Right renal cortex interstitium (tissue), 3 donors: ENCODE measurements at regions not wholly inside any gene's neighbourhood (a gene's known extent, or its start where the extent isn't known, plus 50 kb on each side); places are given as distances from the start of the nearest gene placed in this dataset.
"Not testable (repeated sequence)": the region's sequence is repeated elsewhere in the genome, so short reads cannot be mapped to it uniquely, and the experiment has no call there.

Experiments used
- DNase-seq, 3 donors: peaks; one replicate each; pipeline ENCODE4 v3.0.0-alpha.2; 2013; ENCODE audit warnings: low read depth in 3 of 3, low spot score in 2 of 3

- DNase-seq = no peak
Measured at GRCh38 chr9:13943176-13943575, 370.8 kb downstream of the NFIB start.

GRCh38 chr9:13942695-13943094, 371.2 kb downstream of the NFIB start:
- no peak for DNase-seq

DNA sequence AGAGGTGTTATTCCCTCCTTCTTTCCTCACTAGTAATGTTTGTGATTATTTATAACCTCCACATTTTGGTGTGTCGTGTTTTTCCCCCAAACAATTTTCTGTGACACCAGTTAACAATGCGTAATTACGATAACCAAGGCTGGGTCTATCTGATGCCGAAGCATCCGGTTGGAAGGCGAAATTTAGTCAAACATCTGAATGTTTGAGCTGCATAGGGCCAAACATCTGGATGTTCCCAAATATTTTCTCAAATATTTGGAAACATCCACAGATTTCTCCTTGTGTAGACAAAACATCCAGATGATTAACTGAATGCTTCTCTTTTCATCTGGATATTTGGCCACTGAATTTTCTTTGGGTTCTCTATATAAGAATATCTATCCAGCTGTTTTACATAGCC, 371.7 kb downstream of the NFIB start:
- DNase-seq = no peak

- peak in 1 of 3 donors; percentile 24 for DNase-seq
Measured at GRCh38 chr9:13941714-13942113, 372.2 kb downstream of the NFIB start.

- DNase-seq = no peak
Measured at GRCh38 chr9:13939701-13940490, 374.0 kb downstream of the NFIB start.

DNA sequence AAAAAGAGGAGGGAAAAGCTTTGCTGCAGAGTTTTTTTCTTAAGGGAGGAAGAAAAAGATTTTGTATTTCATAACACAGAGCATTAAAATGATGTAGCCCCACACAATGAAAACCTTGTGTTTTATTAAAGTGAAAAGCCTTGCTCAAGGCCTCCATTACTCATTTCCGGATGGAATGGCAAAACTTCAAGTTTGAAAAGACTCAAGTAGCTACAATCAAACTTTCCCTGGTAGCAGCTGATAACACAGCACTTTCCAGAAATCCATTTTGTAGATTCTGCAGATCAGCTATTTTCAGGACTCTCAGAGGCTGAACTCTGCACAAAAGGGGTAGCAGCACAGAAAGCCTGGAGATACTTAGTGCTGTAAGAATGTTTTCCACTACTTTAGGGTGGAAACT, 374.8 kb downstream of the NFIB start:
- DNase-seq = no peak

DNA sequence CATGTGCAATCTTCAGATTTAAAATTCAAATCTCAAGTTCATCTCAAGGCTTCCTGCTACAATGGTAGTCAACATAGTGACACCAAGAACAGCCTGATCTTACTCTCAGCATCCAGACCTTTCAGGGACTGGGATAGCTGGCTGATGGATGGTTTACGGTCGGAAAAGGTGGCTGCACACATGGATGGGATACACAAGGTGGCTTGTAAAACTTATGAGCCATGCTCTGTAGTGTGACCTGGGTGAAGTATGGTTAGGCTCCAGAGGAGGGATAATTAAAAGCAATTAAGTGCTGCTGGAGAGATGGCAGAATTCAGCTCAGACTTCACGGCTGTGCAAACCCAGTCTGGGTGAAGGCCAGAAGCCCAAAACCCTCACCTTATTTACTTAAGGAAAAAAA, 379.5 kb downstream of the NFIB start:
- DNase-seq = peak in 2 of 3 donors; percentile 32 to 37

DNA sequence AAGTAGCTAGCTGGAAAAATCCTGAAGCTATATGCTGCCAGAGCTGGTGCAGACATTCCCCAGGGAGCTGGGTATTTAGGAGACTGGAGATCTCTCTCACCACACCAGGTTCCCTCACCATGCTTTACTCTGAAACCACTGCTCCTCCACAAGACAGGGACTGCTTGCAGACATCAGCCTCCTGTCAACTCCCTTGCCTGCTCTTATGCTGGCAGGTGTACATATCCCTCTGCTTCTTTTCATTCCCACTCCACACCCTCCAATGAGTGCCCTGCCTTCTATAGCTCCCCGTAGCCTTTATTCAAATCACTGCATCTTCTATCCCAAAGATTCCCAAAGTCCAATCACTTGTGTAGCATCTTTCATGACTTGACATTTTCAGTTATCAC, 380.7 kb downstream of the NFIB start:
- no peak for DNase-seq

GRCh38 chr9:13932528-13933267, 381.2 kb downstream of the NFIB start:
- DNase-seq = no peak

DNA sequence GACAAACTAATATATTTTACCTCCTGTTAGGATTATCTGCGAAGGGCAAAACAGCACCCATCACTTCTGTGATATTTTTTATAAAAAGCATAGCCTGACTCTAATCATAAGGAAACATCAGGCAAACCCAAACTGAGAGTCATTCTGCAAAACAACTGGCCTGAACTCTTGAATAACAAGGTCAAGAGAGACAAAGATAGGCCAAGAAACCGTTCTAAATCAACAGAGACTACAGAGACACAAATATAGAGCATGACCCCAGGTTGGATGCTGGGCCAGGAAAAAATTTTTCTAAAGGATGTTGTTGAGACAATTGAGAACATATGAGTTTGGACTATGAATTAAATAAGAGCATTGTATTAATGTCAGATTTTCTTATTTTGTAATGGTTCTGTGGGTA, 384.9 kb downstream of the NFIB start:
- DNase-seq = no peak

DNA sequence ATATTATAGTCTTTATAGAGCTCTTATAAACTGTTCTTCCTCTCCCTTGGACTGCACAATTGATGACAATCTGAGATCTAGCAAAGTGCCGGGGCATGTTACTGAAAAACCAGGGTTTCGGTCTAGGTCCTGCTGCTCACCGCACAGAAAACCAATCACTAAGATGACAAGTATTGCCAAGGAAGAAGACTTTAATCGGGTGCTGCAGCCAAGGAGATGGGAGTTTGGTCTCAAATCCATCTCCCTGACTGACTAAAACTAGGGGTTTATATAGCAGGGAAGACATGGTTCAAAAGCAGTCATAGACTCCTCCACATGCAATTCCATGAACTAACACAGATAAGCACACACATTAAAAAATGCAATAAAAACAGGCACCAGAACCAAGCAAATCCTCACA, 390.6 kb downstream of the NFIB start:
- DNase-seq = no peak

- DNase-seq = no peak
Measured at GRCh38 chr9:13920557-13920956, 393.4 kb downstream of the NFIB start.

GRCh38 chr9:13919401-13919800, 394.5 kb downstream of the NFIB start:
- DNase-seq = no peak

GRCh38 chr9:13917534-13917933, 396.4 kb downstream of the NFIB start:
- no peak for DNase-seq

- no peak for DNase-seq
Measured at GRCh38 chr9:13915591-13916301, 398.2 kb downstream of the NFIB start.

DNA sequence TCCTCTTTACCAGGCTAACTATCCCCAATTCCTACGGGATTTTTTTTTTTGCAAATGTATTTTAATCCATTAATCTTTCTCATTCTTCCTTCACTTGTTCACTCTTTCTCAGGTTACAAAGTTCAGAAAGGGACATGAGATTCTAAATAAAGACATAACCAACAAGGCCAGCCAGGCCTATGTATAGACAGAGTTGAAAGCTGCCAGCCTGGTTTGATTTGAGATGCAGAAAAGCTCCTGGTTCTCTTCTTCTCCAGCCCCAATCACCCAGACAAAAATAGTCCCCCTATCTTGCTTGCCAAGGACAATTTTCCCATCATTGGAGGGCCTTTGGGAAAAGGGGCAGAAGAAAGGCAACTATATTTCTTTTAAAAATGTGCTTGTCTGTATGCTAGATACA, 398.8 kb downstream of the NFIB start:
- DNase-seq = no peak

GRCh38 chr9:13911473-13911872, 402.5 kb downstream of the NFIB start:
- DNase-seq = no peak

DNA sequence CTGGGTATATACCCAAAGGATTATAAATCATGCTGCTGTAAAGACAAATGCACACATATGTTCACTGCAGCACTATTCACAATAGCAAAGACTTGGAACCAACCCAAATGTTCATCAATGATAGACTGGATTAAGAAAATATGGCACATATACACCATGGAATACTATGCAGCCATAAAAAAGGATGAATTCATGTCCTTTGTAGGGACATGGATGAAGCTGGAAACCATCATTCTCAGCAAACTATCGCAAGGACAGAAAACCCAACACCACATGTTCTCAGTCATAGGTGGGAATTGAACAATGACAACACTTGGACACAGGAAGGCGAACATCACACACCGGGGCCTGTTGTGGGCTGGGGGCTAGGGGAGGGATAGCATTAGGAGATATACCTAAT, 406.1 kb downstream of the NFIB start:
- not testable (repeated sequence) for DNase-seq

DNA sequence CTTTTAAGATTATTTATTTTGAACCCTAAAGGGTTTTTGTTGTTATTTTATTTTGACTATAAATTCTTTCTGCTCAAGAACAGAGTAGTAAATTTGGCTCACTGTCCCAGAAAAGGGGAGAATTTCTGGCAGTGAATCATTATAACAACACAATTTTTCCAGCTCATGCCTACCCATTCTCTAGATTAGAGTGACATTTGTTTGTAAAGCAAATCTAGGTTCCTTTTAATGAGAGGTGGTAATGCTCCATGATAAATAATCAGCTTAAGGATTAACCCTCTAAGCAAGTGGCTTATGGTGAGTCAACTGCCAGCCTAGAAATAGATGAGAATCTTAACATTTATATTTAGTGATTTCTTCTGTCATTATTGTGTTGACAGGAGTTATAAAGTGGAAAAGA, 409.2 kb downstream of the NFIB start:
- no peak for DNase-seq

DNA sequence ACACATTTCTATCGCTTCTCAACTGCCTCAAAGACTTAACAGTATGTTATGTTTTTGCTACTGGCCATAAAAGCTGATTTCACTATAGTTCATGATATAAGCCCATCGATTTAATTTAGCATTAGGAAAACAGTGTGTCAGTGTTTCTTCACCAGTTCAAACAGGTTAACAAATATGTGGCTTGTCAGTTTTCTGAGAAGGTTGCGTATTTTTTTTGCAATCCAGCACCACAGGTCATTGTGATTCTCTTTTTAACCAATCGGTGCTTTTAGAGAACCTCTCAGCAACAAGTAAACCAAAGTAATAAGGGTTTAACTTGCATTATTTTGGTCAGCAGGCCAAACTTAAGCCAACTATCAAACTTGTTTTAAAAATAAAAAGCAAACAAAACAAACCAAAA, 409.6 kb downstream of the NFIB start:
- DNase-seq = no peak

DNA sequence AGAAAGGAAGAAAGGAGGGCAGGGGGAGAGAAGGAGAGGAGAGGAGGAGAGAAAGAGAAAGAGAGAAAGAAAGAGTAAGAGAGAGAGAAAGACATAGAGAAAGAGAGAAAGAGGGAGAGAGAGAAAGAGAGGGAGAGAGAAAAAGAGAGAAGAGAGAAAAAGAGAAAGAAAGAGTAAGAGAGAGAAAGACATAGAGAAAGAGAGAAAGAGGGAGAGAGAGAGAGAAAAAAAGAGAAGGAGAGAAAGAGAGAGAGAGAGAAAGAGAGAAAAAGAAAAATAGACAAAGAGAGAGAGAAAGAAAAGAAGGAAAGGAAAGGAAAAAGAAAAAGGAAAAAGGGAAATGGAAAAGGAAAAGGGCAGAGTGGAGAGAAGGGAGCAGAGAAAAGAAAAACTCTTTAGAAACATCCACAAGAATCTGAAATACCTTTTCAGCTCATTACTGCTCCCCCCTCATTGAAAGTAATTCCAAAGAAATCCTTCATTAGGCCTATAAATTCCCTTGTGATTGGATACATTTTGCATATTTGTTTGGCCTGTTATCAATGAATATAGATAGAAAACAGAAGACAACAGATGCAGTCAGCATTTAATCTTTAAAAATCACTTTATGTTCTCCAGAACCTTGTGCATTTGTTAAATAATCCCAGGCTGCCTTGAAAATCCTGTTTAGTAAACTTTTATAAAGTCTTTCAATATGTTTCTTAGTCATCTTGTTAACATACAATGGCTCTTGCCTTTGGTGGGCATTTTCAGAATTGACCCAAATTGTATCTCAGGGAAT, 411.5 kb downstream of the NFIB start:
- DNase-seq = no peak
